Kidney epithelial cell (primary cell): ENCODE measurements at regions not wholly inside any gene's neighbourhood (a gene's known extent, or its start where the extent isn't known, plus 50 kb on each side); places are given as distances from the start of the nearest gene placed in this dataset.

Experiments used
- DNase-seq: peaks from one replicate; pipeline ENCODE4 v3.0.0-alpha.2; 2010; ENCODE audit warnings: low read depth
- H3K27me3 ChIP-seq: 2 replicates; pipeline ENCODE4 v1.6.0; 2011; ENCODE audit warnings: low read length; ENCODE audit not compliant: control insufficient read depth, insufficient read depth
- H3K36me3 ChIP-seq: 2 replicates; pipeline ENCODE4 v1.5.1; 2011; ENCODE audit warnings: low read length; ENCODE audit not compliant: control insufficient read depth, insufficient read depth
- H3K4me3 ChIP-seq: 2 replicates; pipeline ENCODE4 v1.5.1; 2011; ENCODE audit warnings: low read depth, mild to moderate bottlenecking, control low read depth, low read length
- CTCF ChIP-seq: IDR thresholded peaks from 2 replicates; pipeline ENCODE4 v1.5.1; 2011; ENCODE audit warnings: mild to moderate bottlenecking, moderate library complexity, low read length, control low read depth, inconsistent platforms; ENCODE audit not compliant: insufficient read depth, poor library complexity, severe bottlenecking

GRCh38 chr11:70627219-70627618, 228.9 kb downstream of the CTTN start:
- H3K36me3 ChIP-seq: no peaks in the 10 kb centered on the region
- no peak overlapping the region for H3K4me3 ChIP-seq
- H3K27me3 ChIP-seq: no peaks in the 10 kb centered on the region
- no peak for DNase-seq
- TF ChIP-seq CTCF: no peak

- DNase-seq: no peak
- H3K4me3 ChIP-seq: no peak overlapping the region
- no peak for TF ChIP-seq CTCF
- no peaks in the 10 kb centered on the region for H3K36me3 ChIP-seq
- no peaks in the 10 kb centered on the region for H3K27me3 ChIP-seq
Measured at GRCh38 chr11:70628176-70628854, 230.0 kb downstream of the CTTN start.

- Histone ChIP-seq H3K36me3 (no peaks in the 10 kb centered on the region), H3K27me3 (no peaks in the 10 kb centered on the region), H3K4me3 (no peak overlapping the region)
- no peak for DNase-seq
- no peak for TF ChIP-seq CTCF
Measured at GRCh38 chr11:70628855-70629844, 230.8 kb downstream of the CTTN start.

- Histone ChIP-seq H3K36me3 (no peaks in the 10 kb centered on the region), H3K4me3 (no peak overlapping the region), H3K27me3 (no peaks in the 10 kb centered on the region)
- no peak for TF ChIP-seq CTCF
- no peak for DNase-seq
Measured at GRCh38 chr11:70630068-70630467, 231.7 kb downstream of the CTTN start.

GRCh38 chr11:70630816-70631623, 232.7 kb downstream of the CTTN start:
- TF ChIP-seq CTCF: no peak
- Histone ChIP-seq H3K27me3 (no peaks in the 10 kb centered on the region), H3K36me3 (no peaks in the 10 kb centered on the region), H3K4me3 (no peak overlapping the region)
- DNase-seq: no peak
